Left renal cortex interstitium (tissue), 4 donors: ENCODE measurements at regions not wholly inside any gene's neighbourhood (a gene's known extent, or its start where the extent isn't known, plus 50 kb on each side); places are given as distances from the start of the nearest gene placed in this dataset.

Experiments
- DNase-seq, 4 donors: peaks; one replicate each; pipeline ENCODE4 v3.0.0-alpha.2; 2013; ENCODE audit warnings: low read depth in 4 of 4, low spot score in 2 of 4, missing footprints in 1 of 4

DNA sequence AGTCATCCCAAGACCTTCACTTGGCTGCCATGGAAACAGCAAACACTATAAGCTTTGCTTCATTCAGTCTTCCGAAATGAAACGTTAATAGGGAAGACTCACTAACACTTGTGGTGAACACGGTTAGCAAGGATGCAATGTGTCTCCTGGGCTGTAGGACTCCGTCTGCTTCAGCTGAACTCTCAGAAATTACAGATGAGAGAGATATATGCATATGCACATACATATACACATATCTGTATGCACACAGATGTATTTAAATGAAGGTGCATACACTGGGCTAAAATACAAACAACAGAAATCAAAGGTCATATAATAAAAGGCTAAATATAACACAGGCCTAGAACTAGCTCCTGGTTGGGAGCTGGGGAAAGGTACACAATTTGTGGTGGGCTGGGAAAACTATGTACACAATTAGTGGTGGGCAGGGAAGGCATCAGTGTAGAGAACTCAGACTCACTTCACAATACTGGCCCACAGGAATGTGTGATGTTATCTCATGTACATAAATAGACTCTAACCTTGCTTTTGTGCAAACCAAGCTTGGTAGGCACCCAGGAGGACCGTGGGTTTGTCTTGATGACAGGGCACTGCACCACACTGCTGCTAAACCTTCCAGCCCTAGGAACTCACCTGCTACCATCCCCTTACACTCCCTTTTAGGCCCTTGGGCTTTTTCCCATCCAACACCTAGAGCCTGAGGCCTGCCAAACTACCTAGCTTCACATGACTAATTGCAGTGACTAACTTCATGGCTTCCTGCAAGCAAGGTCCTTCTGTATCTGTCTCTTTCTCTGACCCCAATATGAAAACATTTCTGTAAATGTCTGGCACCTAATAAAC, 873.1 kb downstream of the NSUN3 start:
- DNase-seq: no peak

DNA sequence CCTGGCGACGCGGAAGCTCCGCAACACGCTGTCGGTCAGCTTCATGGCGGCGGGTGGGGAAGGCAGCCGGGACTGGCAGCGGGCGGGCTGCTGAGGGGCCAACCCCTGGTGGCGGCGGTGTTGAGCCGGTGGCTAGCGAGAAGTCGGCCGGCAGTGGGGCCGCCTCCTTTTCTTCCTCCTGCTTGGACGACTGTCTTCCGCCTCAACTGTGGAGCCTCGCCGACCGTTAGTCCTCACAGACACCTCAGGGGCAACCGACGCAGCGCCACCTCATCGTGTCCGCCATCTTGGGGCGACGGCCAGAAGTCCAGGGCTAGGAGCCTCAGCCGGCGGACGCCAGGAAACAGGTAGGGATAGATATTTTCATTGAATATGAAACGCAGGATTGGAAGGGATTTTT, 875.1 kb downstream of the NSUN3 start:
- no peak for DNase-seq

DNA sequence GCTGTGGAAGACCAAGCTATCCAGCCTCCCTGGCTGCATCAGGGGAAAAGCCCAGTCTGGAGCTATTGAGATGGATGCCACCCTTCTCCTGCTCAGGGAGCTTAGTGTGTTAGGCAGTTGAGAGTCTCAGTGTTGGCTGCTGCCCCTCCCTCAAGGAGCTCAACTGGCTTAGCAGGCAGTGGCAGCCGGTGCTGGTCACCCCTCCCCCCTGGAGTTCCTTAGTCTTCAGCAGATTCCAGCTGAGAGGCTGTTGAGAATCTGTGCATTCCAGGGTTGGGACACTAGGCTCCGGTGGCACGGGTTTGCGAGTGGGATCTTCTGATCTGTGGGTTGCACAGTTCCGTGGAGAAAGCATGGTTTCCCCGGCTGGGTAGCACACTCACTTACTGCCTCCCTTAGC, 883.8 kb downstream of the NSUN3 start:
- DNase-seq: no peak

DNA sequence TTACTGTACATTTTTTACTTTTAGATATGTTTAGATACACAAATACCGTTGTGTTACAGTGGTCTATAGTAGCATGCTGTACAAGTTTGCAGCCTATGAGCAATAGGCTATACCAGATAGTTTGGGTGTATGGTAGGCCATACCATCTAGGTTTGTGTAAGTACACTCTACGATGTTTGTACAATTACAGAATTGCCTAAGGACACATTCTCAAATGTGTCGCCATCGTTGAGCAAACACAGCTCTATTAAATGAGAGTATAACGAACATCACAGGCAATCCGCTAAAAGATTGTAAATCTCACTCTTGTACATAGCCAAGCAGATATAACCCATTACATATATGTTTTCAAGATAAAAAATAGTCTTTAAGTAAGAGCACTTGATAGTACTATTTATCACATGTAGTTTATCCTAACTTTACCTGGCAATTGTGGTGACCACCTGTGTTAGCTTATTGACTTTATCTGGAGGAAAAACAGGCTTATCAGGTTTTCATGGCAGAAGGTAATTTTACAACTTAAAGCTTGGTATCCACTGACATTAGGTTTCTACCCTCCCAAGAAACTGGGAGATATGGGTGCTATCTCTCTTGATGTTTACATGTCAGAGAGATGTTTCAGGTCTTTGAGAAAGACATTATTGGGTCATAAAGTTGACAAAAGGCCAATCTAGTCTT, 898.7 kb downstream of the NSUN3 start:
- DNase-seq: no peak

DNA sequence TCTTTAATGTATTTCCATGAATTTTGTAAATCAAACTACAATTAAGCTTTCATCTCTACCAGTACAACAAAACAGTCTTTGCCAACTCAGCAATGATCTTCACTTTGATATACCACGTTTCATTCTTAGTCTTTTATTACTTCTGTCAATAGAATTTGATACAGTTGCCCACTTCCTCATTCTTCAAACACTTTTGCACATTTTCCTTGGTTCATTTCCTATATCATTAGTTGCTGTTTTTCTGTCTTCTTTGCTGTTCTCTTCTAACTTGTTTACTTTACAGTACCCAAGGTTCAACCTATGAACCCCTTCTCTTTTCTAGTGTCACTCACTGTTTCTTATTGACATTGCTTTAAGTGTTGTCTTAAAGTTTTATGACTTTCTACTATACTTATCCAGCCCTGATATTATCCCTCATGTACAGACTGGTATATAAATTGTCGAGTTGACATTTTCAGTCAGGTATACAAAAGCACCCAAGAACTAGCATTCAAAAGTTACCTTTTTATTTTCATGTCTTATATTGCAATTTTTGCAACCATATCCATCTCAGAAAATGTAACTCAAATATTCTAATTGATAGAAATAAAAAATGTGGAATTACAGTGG, 903.1 kb downstream of the NSUN3 start:
- no peak for DNase-seq

DNA sequence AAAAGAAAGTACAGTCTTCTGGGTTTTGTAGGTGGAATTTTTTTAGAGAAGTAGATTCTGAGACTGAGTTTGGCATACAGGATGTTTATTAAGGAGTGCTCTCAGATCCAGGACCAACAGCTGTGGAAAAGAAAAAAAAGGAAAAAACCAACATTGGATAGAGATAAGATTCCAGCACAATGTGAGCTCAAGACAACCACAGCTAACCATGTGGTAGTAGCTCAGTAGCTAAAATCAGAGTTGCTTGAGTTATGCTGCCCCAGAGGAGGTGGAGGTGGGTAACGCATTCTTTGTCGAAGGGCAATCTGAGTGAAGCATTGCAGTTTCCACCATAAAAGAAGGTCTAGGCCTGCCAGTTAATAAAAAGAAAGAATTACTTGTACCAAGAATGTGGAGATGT, 904.3 kb downstream of the NSUN3 start:
- DNase-seq: no peak

DNA sequence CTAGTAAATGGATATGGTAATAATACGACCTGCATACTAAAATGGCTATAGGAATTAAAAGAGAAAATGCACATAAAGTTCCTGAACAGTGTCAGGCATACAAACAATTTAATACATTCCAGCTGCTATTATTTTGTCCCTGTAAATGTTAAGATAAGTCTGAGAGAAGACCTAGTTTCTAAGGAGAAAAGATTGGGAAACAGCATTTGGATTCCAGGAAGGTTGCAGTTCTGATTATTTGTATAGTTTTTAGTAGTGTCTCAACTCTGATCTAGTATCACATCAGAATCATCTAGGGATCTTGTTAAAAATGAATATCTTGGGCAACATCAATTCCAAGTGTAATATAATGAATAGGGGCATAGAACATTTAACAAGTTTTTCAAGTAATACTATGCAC, 905.7 kb downstream of the NSUN3 start:
- DNase-seq: no peak

DNA sequence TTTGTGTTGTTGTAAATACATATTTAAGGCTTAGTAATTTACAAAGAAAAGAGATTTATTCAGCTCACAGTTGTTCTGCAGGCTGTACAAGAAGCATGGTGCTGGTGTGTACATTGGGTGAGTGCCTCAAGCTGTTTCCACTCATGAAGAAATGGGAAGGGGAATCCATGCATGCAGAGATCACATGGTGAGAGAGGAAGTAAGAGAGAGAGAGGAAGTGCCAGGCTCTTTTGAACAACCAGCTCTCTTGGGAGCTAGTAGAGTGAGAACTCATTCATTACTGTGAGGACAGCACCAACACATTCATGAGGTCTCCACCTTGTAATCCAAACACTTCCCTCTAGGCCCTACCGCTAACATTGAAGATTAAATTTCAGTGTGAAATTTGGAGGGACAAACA, 909.2 kb downstream of the NSUN3 start:
- DNase-seq: no peak

DNA sequence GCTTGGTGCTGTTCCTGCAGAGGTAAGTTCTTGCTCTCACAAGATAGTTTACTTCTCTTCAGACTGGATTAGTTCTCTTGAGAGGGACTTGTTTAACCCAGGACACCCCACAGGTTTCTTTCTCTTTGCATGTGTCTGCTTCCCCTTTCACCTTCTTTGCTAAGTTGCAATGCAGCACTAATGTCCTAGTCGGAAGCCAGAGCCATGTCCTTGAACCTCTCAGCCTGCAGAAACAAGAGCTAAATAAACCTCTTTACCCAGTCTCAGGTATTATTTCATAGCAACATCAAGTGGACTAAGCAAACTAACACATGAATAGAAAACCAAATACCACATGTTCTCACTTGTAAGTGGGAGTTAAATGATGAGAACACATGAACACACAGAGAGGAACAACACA, 915.2 kb downstream of the NSUN3 start:
- no peak for DNase-seq

DNA sequence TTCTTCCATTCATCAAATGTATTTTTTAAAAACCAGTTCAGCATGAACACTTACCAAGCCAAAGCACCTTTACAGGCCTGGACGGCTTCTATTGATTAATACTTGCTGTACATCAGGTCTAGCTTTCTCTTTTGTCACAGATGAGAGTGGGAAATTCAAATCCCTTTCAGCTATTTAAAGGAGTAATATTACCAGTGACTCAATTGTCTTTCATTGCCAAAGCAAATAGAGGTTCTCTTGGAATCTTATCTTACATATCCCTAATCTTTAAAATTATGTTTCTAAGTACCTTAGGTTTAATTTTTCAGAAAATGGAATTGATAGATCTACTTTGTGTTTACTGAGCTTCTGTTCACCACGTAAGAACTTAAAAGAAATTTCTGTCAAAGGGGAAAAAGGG, 922.9 kb downstream of the NSUN3 start:
- no peak for DNase-seq

DNA sequence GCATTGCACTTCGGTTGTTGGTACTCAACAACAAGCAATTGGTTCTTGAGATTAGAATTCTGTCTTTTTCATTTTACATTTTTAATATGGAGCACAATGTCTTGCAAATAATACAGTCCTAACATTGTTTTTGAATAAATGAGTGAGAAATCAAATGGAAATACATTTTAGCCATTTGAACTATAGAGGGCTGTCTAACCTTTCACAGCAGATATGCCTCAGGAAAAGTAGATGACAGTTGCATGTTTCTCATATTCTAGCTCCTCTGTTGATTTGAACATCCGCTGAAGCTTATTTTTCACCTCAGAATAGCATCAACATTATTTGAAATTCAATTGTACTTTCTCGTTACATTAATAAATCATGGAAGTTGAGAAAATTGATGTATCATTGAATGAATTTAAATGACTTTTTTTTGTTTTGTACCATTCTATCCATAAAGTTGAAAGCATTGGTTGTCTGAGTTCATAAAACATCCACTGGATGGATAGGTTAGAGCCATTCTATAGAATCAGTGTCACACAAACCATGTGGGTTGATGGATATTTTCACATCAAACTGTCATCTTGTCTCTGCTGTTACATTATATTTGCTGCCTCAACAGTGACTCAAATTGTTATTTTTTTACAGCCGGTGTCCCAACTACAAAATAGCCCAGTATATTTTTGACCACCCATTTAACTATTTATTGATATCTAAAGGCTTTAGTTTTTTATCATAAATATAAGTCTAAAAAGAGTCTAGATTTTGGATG, 928.3 kb downstream of the NSUN3 start:
- DNase-seq: no peak

DNA sequence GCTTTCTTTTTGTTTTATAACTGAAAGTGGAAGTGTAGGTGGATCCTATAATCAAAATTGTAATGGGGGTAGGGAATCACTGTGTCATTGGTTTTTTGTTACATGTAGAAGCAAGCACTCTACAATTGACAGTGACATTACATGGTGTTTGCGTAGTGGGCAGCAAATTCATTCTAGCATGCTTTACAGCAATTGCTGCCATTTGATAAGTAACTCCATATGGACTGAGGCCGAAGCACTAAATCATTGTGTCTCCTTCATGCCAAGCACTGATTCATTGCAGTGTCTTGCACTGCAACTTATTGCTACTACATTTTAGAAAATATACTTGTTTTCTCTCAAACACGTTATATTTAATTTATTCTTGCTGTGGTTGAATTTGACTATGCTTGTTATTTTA, 933.9 kb downstream of the NSUN3 start:
- no peak for DNase-seq

DNA sequence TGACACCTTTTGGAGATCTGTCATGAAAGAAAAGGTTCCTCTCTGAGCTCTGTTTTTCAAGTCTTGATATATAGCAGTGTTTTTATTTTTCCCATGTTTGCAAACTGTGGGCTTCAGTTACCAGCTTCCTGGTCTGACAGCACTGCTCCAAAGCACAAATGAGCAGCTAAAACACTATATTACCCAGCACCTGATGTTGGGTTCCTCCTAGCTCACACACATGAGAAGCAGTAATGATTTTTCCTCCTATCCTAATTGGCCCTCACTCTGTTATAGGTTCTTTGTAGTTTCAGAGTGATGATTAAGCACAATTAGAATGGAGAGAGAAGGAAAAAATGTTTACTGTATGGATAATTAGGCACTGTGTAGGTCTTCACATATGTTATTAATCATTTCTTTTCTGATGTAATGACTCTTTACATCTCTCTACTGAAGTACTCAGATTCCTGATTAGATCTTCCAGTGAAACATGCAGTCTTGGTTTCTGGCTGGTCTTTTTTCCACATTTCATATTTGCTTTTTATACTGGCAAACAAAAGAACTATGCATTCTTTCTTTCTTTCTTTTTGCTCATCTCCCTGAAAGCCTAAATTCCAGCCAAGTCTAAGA, 939.7 kb downstream of the NSUN3 start:
- no peak for DNase-seq

DNA sequence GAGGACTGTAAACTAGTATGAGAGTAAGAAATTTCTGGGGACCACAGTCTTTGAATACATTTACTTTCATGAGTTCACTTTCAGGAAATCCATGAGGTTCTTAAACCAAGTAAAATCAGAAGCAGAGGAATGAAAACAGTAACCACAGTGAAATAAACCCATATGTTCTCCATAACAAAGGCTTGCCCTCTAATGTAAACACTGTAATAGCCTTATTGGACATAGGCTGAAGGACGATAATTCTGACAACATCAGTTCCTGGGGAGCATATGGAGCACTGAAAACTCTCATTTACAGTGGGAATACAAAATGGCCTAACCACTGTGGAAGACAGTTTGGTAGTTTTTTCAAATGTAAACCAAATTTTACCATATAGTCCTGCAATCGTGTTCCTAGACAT, 965.8 kb downstream of the NSUN3 start:
- DNase-seq: no peak

DNA sequence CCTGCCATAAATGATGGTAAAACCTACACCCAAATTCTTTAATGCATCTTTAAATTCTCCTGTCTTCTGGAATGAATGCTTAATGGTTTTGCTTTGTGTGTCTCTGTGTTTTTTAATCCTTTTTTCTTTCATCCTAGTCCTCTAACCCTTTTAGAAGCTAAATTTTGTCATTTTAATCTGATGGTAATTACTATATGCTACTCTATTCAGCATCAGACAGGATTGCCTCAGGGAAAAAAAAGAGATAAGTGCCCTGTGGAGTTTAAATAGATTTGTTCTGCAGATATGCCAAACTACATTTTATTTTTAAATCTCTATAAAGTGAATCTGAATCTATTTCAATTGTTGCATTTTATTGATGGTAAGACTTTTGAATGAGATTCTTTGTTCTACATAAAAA, 966.8 kb downstream of the NSUN3 start:
- DNase-seq: no peak

DNA sequence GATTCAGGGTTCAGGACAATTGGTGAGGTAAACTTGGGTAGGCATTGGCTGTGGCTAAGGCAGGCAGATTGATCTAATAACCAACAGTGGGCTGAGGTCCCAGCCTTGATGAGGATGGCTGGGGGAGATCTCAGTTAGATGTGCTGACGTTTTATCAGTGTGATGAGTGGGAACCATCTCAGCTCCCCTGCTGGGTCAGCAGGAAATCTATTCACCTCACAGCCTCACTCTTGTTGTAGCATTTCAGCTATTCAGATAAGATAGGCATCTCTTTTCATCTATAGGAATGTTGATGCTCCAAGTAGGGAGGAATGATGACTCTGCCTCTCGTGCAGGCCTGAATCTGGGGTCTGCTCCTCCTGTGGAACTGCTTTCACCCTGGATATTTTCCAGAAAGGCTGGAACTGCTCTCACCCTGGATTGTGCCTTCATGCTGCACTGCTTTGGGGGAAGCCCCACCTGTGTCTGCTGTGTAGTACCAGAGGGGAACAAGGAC, 973.7 kb downstream of the NSUN3 start:
- no peak for DNase-seq

DNA sequence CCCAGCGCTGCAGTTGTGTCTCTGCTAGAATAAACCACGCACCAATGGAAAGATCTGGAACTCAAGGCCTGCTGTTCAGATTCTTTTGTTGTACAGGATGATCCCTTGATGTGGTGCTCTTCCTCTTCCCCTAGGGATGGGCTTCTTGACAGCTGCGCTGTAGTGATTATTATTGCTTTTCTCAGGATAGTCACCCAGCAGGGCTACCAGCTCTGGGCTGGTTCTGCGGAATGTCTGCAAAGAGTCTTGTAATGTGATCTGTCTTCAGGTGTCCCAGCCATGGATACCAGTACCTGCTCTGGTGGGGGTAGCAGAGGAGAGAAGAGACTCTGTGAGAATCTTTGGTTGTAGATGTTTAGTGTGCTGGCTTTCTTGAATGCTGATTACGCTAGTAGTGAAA, 974.2 kb downstream of the NSUN3 start:
- no peak for DNase-seq

DNA sequence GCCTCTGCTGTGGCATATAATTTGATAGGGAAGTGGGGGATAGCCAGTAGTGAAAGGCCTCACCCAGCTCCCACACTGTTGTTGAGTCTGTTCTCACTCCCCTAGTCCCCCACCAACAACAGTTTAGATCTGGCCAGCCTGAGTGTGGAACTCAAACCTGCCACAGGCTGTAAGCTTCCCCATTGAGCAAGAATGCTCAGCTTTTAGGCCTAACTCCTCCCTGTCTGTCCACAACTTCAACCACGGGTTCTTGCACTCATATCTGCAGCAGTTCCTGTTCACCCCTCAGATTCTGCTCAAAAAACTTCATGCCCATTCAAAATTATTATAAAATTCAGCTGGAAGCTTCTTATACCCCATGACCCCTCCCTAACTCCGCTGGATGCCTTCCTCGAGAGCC, 975.1 kb downstream of the NSUN3 start:
- DNase-seq: no peak

DNA sequence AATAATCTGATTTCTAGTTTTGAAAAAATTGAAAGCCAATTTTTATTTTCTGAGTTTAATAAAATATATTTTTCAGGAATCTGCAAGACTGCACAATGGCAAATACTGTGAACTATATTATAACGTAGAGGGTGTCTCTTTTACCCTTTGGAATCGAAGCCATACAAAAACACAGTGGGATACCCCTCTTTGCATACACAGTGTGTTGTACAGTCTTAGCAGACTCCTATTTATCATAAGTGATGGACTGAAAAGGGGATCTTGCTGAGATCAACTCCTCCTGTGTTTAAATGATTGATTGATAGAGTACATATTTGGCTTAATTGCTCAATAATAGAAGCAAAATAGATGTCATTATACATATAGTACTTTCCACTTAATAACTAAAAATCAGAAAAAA, 981.2 kb downstream of the NSUN3 start:
- DNase-seq: no peak

DNA sequence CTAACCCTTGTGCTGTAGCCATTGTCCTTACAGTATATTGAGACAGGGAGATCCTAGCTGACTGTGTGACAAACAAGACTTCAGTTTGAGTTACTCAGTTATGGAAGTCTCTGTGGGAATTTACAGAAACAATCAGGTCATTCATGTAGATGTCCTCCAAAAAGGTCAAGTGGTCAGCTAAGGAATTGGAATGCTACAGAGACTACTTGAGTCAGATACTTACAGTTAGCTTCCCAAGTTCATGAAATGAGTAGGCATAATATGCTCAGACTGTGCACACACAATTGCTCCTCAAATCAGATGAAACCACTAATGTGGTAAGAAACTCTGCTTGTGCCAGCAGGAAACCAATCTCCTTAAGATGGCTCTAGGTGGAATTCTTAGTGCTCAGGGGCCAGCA, 985.7 kb downstream of the NSUN3 start:
- no peak for DNase-seq

DNA sequence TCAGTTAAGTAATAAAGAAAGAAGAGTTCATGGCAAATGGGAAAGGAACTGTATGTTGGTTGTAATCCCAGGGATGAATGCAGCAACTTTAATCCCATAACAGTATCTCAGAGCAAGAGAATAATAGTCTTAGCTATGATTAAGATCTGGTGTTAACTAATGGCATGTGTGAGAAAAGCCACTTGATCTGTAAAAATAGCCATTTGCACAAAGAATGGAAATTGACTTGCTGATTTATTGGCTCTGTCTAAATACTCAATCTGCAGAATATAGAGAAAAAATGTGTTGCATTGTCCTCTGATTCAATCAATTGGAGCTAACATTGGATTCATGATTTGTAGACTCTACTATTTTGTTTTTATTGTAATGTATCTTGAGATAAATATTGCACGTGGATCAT, 987.0 kb downstream of the NSUN3 start:
- DNase-seq: no peak
